CD14-positive monocyte (primary cell): ENCODE measurements at regions not wholly inside any gene's neighbourhood (a gene's known extent, or its start where the extent isn't known, plus 50 kb on each side); places are given as distances from the start of the nearest gene placed in this dataset.

Experiments used
- DNase-seq, 3 donors: peaks; one replicate each; pipeline ENCODE4 v3.0.0-alpha.2; 2011 to 2022
- H2AFZ ChIP-seq: 2 replicates; pipeline ENCODE4 v1.6.0; 2012; ENCODE audit warnings: mild to moderate bottlenecking, low read depth, low read length, inconsistent platforms; ENCODE audit not compliant: insufficient read depth, poor library complexity, severe bottlenecking
- H3K27ac ChIP-seq, 2 donors: 1 replicate in 1 of 2; 2 replicates in 1 of 2; pipeline ENCODE4 v1.5.1; 2012 to 2013; ENCODE audit warnings: low read length in 2 of 2, control low read depth in 1 of 2, inconsistent platforms in 1 of 2, low read depth in 1 of 2, mild to moderate bottlenecking in 1 of 2
- H3K27me3 ChIP-seq, 2 donors: one replicate each; pipeline versions ENCODE4 v1.6.0 to v1.6.1; 2011 to 2013; ENCODE audit warnings: low read length in 2 of 2; ENCODE audit not compliant: control insufficient read depth in 2 of 2, insufficient read depth in 2 of 2
- H3K36me3 ChIP-seq, 2 donors: replicated peaks in 1 of 2; 1 replicate in 1 of 2; 2 replicates in 1 of 2; pipeline versions ENCODE4 v1.5.1 to v1.6.1; 2012 to 2013; ENCODE audit warnings: low read length in 2 of 2, control low read depth in 1 of 2, inconsistent platforms in 1 of 2, mild to moderate bottlenecking in 1 of 2; ENCODE audit not compliant: insufficient read depth in 2 of 2, control insufficient read depth in 1 of 2
- H3K4me1 ChIP-seq, 2 donors: 1 replicate in 1 of 2; 2 replicates in 1 of 2; pipeline versions ENCODE4 v1.5.1 to v1.6.1; 2012 to 2013; ENCODE audit warnings: low read length in 2 of 2, control low read depth in 1 of 2, inconsistent platforms in 1 of 2, mild to moderate bottlenecking in 1 of 2, moderate library complexity in 1 of 2; ENCODE audit not compliant: insufficient read depth in 2 of 2, control insufficient read depth in 1 of 2
- H3K4me2 ChIP-seq: replicated peaks from 2 replicates; pipeline ENCODE3; 2012; ENCODE audit warnings: low read length, moderate library complexity, mild to moderate bottlenecking; ENCODE audit not compliant: poor library complexity, severe bottlenecking; ENCODE audit errors: extremely low read depth
- H3K4me3 ChIP-seq, 3 experiments: fragments of 200-600 bp in 1 of 3; sonication (generic) in 1 of 3; replicated peaks in 1 of 3; 1 replicate in 2 of 3; 2 replicates in 1 of 3; pipeline ENCODE4 v1.5.1; 2011 to 2013; ENCODE audit warnings: low read length in 3 of 3, mild to moderate bottlenecking in 3 of 3, control low read depth in 2 of 3, low read depth in 2 of 3, inconsistent platforms in 1 of 3, moderate library complexity in 1 of 3
- H3K79me2 ChIP-seq: 2 replicates; pipeline ENCODE4 v1.6.0; 2012; ENCODE audit warnings: mild to moderate bottlenecking, control low read depth, inconsistent platforms, low read length, moderate library complexity; ENCODE audit not compliant: insufficient read depth
- H3K9ac ChIP-seq: 2 replicates; pipeline ENCODE4 v1.6.0; 2017; ENCODE audit warnings: low read length, mild to moderate bottlenecking; ENCODE audit not compliant: insufficient read depth, poor library complexity, severe bottlenecking
- H3K9me3 ChIP-seq, 2 donors: replicated peaks in 1 of 2; 1 replicate in 1 of 2; 2 replicates in 1 of 2; pipeline versions ENCODE4 v1.5.1 to v1.6.1; 2012 to 2013; ENCODE audit warnings: low read length in 2 of 2, control low read depth in 1 of 2; ENCODE audit not compliant: control insufficient read depth in 1 of 2, insufficient read depth in 1 of 2
- H4K20me1 ChIP-seq: 2 replicates; pipeline ENCODE4 v1.6.0; 2012; ENCODE audit warnings: mild to moderate bottlenecking, low read length, control low read depth, moderate library complexity; ENCODE audit not compliant: insufficient read depth
- H3K27ac Mint-ChIP-seq, 7 donors: one replicate each; pipeline ENCODE4 v1.8.0; 2020; ENCODE audit warnings: mild to moderate bottlenecking in 7 of 7, mixed read lengths in 7 of 7, moderate library complexity in 6 of 7, inconsistent platforms in 2 of 7
- H3K27me3 Mint-ChIP-seq, 3 donors: one replicate each; pipeline ENCODE4 v1.8.0; 2021 to 2022; ENCODE audit warnings: low read depth in 3 of 3, mild to moderate bottlenecking in 3 of 3, mixed read lengths in 3 of 3, moderate library complexity in 3 of 3, inconsistent platforms in 1 of 3
- H3K36me3 Mint-ChIP-seq, 2 donors: one replicate each; pipeline ENCODE4 v1.8.0; 2020; ENCODE audit warnings: mixed read lengths in 2 of 2, inconsistent platforms in 1 of 2, mild to moderate bottlenecking in 1 of 2
- H3K4me1 Mint-ChIP-seq: one replicate; pipeline ENCODE4 v1.8.0; 2020; ENCODE audit warnings: mild to moderate bottlenecking, mixed read lengths
- H3K4me3 Mint-ChIP-seq, 2 donors: one replicate each; pipeline ENCODE4 v1.8.0; 2020; ENCODE audit warnings: mild to moderate bottlenecking in 2 of 2, mixed read lengths in 2 of 2, moderate library complexity in 1 of 2
- H3K9me3 Mint-ChIP-seq, 7 donors: one replicate each; pipeline ENCODE4 v1.8.0; 2020 to 2022; ENCODE audit warnings: mixed read lengths in 7 of 7, mild to moderate bottlenecking in 6 of 7, moderate library complexity in 6 of 7, inconsistent platforms in 2 of 7
- CTCF ChIP-seq: fragments of 200-600 bp; IDR thresholded peaks from one replicate; pipeline ENCODE4 v1.8.0; 2022; ENCODE audit warnings: antibody characterized with exemption, mild to moderate bottlenecking
- WGBS: methylation state at CpG from one replicate; pipeline ENCODE4 v1.1.5; 2013; ENCODE audit warnings: missing lambda C conversion rate; ENCODE audit not compliant: insufficient coverage; 5-methylcytosine and 5-hydroxymethylcytosine counted together
- intact Hi-C, 2 donors: fragments of 100-400 bp; cut with micrococcal nuclease; formaldehyde crosslinking; loops; one replicate each; pipeline versions ENCODE4 v1.15.0 to v1.15.1; 2023

- Histone ChIP-seq H3K4me2 (no peak overlapping the region), H3K36me3 (no peaks in the 10 kb centered on the region), H3K9me3 (peaks cover 0 to 5% of the 10 kb centered on the region in 2 donors), H3K27me3 (no peaks in the 10 kb centered on the region), H2AFZ (no peak overlapping the region), H3K4me3 (no peak overlapping the region), H3K4me1 (peaks cover 6 to 9% of the 10 kb centered on the region in 2 donors), H3K27ac (no peak overlapping the region), H3K9ac (no peak overlapping the region), H4K20me1 (no peaks in the 10 kb centered on the region), H3K79me2 (no peaks in the 10 kb centered on the region)
- H3K36me3 Mint-ChIP-seq, result no peaks in the 10 kb centered on the region
- H3K9me3 Mint-ChIP-seq, result peaks cover 0 to 5% (median 0%) of the 10 kb centered on the region in 7 donors
- TF ChIP-seq CTCF, result no peak
- no peak for DNase-seq
- H3K27me3 Mint-ChIP-seq, result peaks cover 2 to 9% (median 6%) of the 10 kb centered on the region in 3 donors
- H3K4me1 Mint-ChIP-seq, result no peaks in the 10 kb centered on the region
- WGBS, result no CpG with 5 or more reads among the region's 1 CpG
- intact Hi-C loops, result no loop called here
- H3K4me3 Mint-ChIP-seq, result no peak overlapping the region
- no peak overlapping the region for H3K27ac Mint-ChIP-seq
Observed at GRCh38 chr20:20851385-20851784, 138.9 kb upstream of the RALGAPA2 start.

- Histone ChIP-seq H3K36me3 (no peaks in the 10 kb centered on the region), H3K27ac (no peak overlapping the region), H3K9ac (no peak overlapping the region), H3K4me2 (no peak overlapping the region), H3K27me3 (no peaks in the 10 kb centered on the region), H3K4me3 (no peak overlapping the region), H3K79me2 (no peaks in the 10 kb centered on the region), H3K4me1 (no peaks in the 10 kb centered on the region), H2AFZ (no peak overlapping the region), H4K20me1 (no peaks in the 10 kb centered on the region), H3K9me3 (peaks cover 0 to 5% of the 10 kb centered on the region in 2 donors)
- no peaks in the 10 kb centered on the region for H3K36me3 Mint-ChIP-seq
- H3K4me3 Mint-ChIP-seq, result no peak overlapping the region
- WGBS, result 91% methylated on average over 1 of the region's 2 CpGs
- peaks cover 2 to 10% (median 7%) of the 10 kb centered on the region in 3 donors for H3K27me3 Mint-ChIP-seq
- no peak overlapping the region for H3K27ac Mint-ChIP-seq
- intact Hi-C loops, result no loop called here
- peaks cover 0 to 5% (median 0%) of the 10 kb centered on the region in 7 donors for H3K9me3 Mint-ChIP-seq
- DNase-seq, result no peak
- TF ChIP-seq CTCF, result no peak
- peaks cover 1% of the 10 kb centered on the region for H3K4me1 Mint-ChIP-seq
Observed at GRCh38 chr20:20850407-20850806, 138.0 kb upstream of the RALGAPA2 start.
